Lower leg skin (tissue), 3 donors: ENCODE measurements at regions not wholly inside any gene's neighbourhood (a gene's known extent, or its start where the extent isn't known, plus 50 kb on each side); places are given as distances from the start of the nearest gene placed in this dataset.

Experiments used
- CTCF ChIP-seq, 3 donors: fragments of 450-650 bp; IDR thresholded peaks; one replicate each; pipeline ENCODE4 v1.5.1; 2016; ENCODE audit warnings: antibody characterized with exemption in 3 of 3, mild to moderate bottlenecking in 3 of 3, moderate library complexity in 2 of 3
- POLR2A ChIP-seq, 2 donors: fragments of 450-650 bp; IDR thresholded peaks; one replicate each; pipeline ENCODE4 v1.6.1; 2016 to 2017; ENCODE audit warnings: antibody characterized with exemption in 2 of 2, mild to moderate bottlenecking in 1 of 2, moderate library complexity in 1 of 2

- TF ChIP-seq CTCF (IDR thresholded peaks at IDR 0.05) (no peak), POLR2A (IDR thresholded peaks at IDR 0.05) (no peak)
Measured at GRCh38 chr7:8932751-8933150, 499.3 kb downstream of the NXPH1 start.
